Muscle layer of colon (tissue), 2 donors: ENCODE measurements at regions not wholly inside any gene's neighbourhood (a gene's known extent, or its start where the extent isn't known, plus 50 kb on each side); places are given as distances from the start of the nearest gene placed in this dataset.

Experiments
- H3K27ac ChIP-seq: one replicate; pipeline ENCODE4 v1.7.0; 2013; ENCODE audit warnings: low read depth, mild to moderate bottlenecking, low read length, moderate library complexity
- H3K27me3 ChIP-seq, 2 donors: one replicate each; pipeline ENCODE4 v1.7.0; 2013; ENCODE audit warnings: low read length in 2 of 2, mild to moderate bottlenecking in 2 of 2; ENCODE audit not compliant: insufficient read depth in 2 of 2, control insufficient read depth in 1 of 2
- H3K36me3 ChIP-seq: one replicate; pipeline ENCODE4 v1.7.0; 2013; ENCODE audit warnings: mild to moderate bottlenecking, low read length; ENCODE audit not compliant: insufficient read depth
- H3K4me1 ChIP-seq: one replicate; pipeline ENCODE4 v1.7.0; 2013; ENCODE audit warnings: mild to moderate bottlenecking, low read length; ENCODE audit not compliant: insufficient read depth
- H3K4me3 ChIP-seq, 2 donors: one replicate each; pipeline ENCODE4 v1.7.0; 2013; ENCODE audit warnings: low read length in 2 of 2, low read depth in 1 of 2, mild to moderate bottlenecking in 1 of 2, moderate library complexity in 1 of 2
- H3K9ac ChIP-seq: one replicate; pipeline ENCODE4 v1.7.0; 2013; ENCODE audit warnings: low read length
- H3K9me3 ChIP-seq: one replicate; pipeline ENCODE4 v1.7.0; 2013; ENCODE audit warnings: mild to moderate bottlenecking, low read length
- donor health status: abdominal sarcoma.
- donor health status: Adenocarcinoma of cecum.

DNA sequence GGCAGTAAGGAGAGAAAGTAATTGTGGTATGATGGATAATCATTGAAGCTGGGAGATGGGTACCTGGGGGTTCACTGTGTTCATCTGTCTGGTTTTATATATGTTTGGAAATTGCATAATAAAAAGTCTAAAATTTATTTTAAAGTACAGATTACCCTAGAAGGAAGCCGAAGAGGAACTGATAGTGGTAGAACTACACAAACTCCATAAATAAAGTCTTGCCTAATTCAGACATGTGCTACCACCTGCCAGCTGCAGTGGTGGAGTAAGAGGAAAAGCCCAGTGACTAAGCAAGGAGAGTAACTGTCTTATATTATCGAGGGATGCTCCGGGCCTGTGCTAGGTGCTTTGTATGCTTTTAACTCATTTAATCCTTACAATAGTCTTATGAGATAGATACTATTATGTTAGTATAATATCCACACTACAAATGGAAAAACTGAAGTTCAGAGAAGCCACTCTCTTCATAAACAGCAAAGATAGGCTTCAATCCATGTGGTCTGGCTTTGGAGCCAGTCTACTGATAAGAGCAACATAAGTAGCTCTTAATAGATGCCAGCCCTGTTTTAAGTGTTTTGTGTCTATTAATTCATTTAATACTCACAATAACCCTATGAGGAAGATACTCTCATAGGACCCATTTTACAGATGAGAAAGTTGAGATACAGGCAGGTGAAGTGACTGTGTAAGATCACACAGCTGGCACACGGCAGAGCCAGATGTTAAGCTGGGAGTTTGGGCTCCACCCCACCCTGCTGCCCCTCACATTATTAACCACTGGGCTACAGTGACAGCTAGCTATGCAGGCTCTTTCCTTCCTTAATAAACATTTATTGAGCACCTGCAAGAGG, 56.8 kb upstream of the HNRNPU start:
- H3K27me3 ChIP-seq, result no peaks in the 10 kb centered on the region
- no peak overlapping the region for H3K9ac ChIP-seq
- no peak overlapping the region for H3K27ac ChIP-seq
- no peak overlapping the region for H3K4me3 ChIP-seq
- H3K36me3 ChIP-seq, result no peaks in the 10 kb centered on the region
- peaks cover 5% of the 10 kb centered on the region for H3K4me1 ChIP-seq
- no peaks in the 10 kb centered on the region for H3K9me3 ChIP-seq

DNA sequence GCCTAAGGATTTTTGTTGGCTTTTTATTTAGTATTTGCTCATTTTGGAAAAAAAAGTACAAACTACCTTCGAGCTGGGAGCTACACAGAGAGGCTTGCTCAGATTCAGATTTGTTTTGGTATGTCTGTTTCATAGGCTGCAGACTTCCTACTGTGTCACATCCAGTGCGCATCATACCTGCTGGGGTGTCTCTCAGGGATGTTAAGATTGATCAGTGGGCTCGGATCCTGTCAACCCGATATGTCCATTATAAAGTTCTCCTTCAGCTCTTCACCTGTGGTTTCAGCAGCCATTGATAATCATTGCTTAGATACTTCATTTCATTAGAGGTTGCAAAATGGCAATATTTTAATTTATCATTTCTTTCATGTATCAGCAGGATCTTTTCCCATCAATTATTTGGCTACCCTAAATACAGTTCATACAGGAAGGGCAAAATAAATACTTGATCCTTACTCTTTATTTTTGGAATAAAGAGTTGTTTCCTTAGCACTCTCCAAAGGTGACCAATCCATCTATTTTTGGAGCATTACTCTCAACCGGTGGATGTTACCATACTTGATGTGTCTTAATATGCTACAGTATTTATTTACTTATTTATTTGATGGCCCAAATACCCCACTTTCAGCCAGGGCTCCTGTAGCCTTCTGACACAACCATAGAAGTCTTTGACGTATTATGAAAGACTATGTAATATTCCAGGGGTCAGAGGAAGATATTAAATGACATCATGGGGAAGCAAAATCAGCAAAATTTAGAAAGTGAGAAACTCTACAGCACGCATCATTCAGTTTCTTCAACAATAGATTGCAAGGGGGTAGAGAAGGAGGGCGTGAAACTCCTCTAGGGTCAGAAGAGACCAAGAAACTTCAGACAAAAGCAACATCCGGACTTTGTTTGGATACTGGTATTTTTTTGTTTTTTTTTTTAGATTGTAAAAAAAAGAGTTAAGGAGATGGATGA, 55.3 kb upstream of the HNRNPU start:
- Histone ChIP-seq H3K9me3 (no peaks in the 10 kb centered on the region), H3K4me1 (peaks cover 5% of the 10 kb centered on the region), H3K36me3 (no peaks in the 10 kb centered on the region), H3K9ac (no peak overlapping the region), H3K27ac (no peak overlapping the region), H3K27me3 (no peaks in the 10 kb centered on the region), H3K4me3 (peak overlapping the region; percentile 61)

DNA sequence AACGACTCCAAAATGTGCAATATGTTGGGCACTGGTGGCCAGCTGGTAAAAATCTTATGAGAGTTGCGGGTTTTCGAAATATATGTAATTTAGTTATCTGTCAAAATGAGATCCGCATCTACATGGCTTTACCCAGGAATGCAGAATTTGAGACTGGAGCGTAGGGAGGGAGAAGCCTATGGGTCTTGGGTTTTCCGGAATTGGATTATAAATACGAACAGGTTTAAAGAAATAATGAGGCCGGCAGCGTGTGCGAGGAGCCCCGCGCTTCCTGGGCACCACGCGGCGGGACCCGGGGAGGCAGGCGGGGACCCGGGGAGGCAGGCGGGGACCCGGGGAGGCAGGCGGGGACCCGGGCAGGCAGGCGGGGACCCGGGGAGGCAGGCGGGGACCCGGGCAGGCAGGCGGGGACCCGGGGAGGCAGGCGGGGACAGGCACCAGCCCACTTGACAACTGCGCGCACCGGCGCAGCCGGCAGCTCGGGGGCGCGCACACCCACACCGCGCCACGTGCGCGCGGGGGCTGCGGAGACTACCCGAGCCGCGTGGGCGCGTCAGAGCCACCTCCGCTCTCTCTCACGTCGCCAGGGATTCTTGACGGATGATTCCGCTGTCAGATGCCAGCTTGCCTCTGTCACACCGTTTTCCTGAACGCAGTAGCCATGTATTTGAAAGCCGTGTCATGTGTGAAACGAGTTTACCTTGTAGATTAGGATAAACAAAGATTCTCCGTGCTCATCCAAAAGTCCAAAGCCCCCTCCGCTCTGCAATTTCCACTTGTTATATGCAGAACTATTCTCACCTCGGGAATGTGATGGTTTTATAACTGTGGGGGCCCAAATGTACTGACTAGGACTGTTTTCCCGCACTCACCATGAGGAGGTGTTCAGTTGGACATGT, 54.3 kb upstream of the HNRNPU start:
- no peaks in the 10 kb centered on the region for H3K36me3 ChIP-seq
- H3K9ac ChIP-seq, result no peak overlapping the region
- peak overlapping the region; percentile 61 for H3K4me3 ChIP-seq
- no peaks in the 10 kb centered on the region for H3K27me3 ChIP-seq
- H3K27ac ChIP-seq, result no peak overlapping the region
- peaks cover 5% of the 10 kb centered on the region for H3K4me1 ChIP-seq
- no peaks in the 10 kb centered on the region for H3K9me3 ChIP-seq

DNA sequence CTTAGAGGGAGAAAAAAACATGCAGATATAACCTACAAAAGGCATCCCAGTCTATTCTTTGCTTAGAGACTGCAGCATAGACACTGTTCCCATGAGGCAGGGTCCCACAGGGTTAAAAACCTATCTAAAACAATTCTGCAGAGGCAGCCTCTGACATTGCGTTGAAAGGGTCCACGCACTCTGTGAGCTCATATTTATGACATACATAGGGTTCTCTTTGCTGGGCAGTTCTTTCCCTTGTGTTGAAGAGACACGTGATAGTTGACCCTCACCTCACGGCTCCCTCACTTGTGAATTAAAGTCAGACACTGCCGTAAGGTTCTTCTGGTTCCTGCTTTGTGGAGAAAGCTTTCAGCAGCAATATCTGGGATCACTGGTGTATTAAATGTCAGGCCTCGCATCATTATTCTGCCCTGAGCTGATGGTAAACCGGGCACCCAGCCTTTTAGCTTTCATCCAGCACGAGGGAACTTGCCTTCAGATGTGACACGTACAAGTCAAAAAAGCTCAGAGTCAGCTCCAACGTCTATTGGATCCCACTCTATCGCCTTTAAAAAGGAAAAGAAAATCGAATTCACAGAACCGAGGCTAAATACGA, 52.8 kb upstream of the HNRNPU start:
- no peak overlapping the region for H3K4me3 ChIP-seq
- peaks cover 5% of the 10 kb centered on the region for H3K4me1 ChIP-seq
- H3K27ac ChIP-seq, result no peak overlapping the region
- H3K36me3 ChIP-seq, result no peaks in the 10 kb centered on the region
- H3K27me3 ChIP-seq, result no peaks in the 10 kb centered on the region
- no peak overlapping the region for H3K9ac ChIP-seq
- H3K9me3 ChIP-seq, result no peaks in the 10 kb centered on the region

DNA sequence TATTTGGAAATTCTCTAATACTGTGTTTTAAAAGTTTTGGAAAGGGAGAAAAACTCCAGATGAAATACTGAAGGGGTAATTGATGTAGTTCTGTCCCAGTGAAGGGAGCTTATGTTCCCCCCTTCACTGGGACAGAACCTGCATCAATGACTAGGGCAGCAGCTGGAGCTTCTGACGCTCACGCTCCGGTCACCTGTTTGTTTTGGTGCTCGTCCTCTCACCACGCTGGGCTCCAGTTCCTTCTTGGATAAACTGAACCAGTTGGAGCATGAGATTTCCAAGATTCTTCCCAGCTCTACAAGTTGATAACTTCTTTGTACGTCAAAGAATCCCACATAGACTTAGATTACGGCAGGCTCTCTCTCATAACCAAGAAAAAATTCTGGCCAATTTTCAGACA, 51.4 kb upstream of the HNRNPU start:
- Histone ChIP-seq H3K27me3 (no peaks in the 10 kb centered on the region), H3K9me3 (no peaks in the 10 kb centered on the region), H3K27ac (no peak overlapping the region)

DNA sequence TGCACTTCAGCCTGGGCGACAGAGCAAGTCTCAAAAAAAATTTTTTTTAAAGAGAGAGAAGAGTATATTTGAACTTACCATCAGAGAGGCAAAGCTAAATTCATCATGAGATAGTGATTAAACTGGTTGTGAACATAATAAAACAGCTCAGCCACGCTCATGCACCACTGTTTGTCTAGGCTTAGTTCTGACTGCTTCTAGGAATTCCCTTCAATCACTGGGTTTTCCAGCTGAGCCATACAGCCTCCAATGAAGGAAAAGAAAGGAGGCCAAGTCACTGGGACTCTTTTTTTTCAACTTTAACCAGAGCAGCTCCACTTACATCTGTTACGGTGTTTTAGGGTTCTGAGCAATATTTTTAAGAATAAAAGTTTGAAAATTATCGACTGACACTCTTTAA, 50.4 kb upstream of the HNRNPU start:
- Histone ChIP-seq H3K9me3 (no peaks in the 10 kb centered on the region), H3K27me3 (no peaks in the 10 kb centered on the region), H3K4me3 (no peak overlapping the region), H3K4me1 (peaks cover 5% of the 10 kb centered on the region), H3K27ac (no peak overlapping the region), H3K36me3 (no peaks in the 10 kb centered on the region), H3K9ac (no peak overlapping the region)

More for the DNA sequence above, 51.4 kb upstream of the HNRNPU start:
- H3K36me3 ChIP-seq, result no peaks in the 10 kb centered on the region
- peaks cover 5% of the 10 kb centered on the region for H3K4me1 ChIP-seq
- H3K9ac ChIP-seq, result no peak overlapping the region
- no peak overlapping the region for H3K4me3 ChIP-seq
